CD4-positive, alpha-beta T cell (primary cell): ENCODE measurements at regions not wholly inside any gene's neighbourhood (a gene's known extent, or its start where the extent isn't known, plus 50 kb on each side); places are given as distances from the start of the nearest gene placed in this dataset.

Experiments
- ATAC-seq: fragments of 200-7000 bp; cut with Tn5 transposase; one replicate; pipeline ENCODE4 v1.10.0; 2022; ENCODE audit warnings: mild to moderate bottlenecking; ENCODE audit not compliant: poor library complexity
- CTCF ChIA-PET: fragments of 350-600 bp; sonication (Branson Sonifier 250); formaldehyde crosslinking; loops from one replicate; lab custom pipeline; 2021; ENCODE audit warnings: antibody characterized with exemption, inconsistent platforms; lab: Charles Lee
- POLR2A ChIA-PET: fragments of 350-600 bp; sonication (Branson Sonifier 250); formaldehyde crosslinking; loops from one replicate; lab custom pipeline; 2021; ENCODE audit warnings: antibody characterized with exemption, inconsistent platforms; lab: Charles Lee
- DNase-seq, 14 experiments: peaks; one replicate each; pipeline ENCODE4 v3.0.0-alpha.2; 2013 to 2020; ENCODE audit warnings: mixed read lengths in 2 of 14
- H3K27ac ChIP-seq, 2 donors: one replicate each; pipeline versions ENCODE4 v1.5.1 to v1.7.0; 2013; ENCODE audit warnings: low read length in 2 of 2, low read depth in 1 of 2, mild to moderate bottlenecking in 1 of 2
- H3K27me3 ChIP-seq, 2 experiments: 1 replicate in 1 of 2; 2 replicates in 1 of 2; pipeline versions ENCODE4 v1.6.1 to v1.7.0; 2013; ENCODE audit warnings: low read length in 2 of 2, control low read depth in 1 of 2, mild to moderate bottlenecking in 1 of 2, moderate library complexity in 1 of 2; ENCODE audit not compliant: insufficient read depth in 2 of 2, control insufficient read depth in 1 of 2
- H3K36me3 ChIP-seq: one replicate; pipeline ENCODE4 v1.6.1; 2013; ENCODE audit warnings: low read length, control low read depth; ENCODE audit not compliant: insufficient read depth
- H3K4me1 ChIP-seq: one replicate; pipeline ENCODE4 v1.6.1; 2013; ENCODE audit warnings: low read length, control low read depth; ENCODE audit not compliant: insufficient read depth
- H3K4me3 ChIP-seq: one replicate; pipeline ENCODE4 v1.5.1; 2013; ENCODE audit warnings: mild to moderate bottlenecking, low read length, moderate library complexity
- H3K9me3 ChIP-seq, 2 experiments: 1 replicate in 1 of 2; 2 replicates in 1 of 2; pipeline versions ENCODE4 v1.6.1 to v1.7.0; 2013; ENCODE audit warnings: low read length in 2 of 2, mild to moderate bottlenecking in 2 of 2, control low read depth in 1 of 2, moderate library complexity in 1 of 2; ENCODE audit not compliant: control insufficient read depth in 1 of 2, insufficient read depth in 1 of 2
- H3K27ac Mint-ChIP-seq: one replicate; pipeline ENCODE4 v1.8.0; 2020; ENCODE audit warnings: mixed read lengths
- H3K27me3 Mint-ChIP-seq: one replicate; pipeline ENCODE4 v1.8.0; 2021; ENCODE audit warnings: mixed read lengths
- H3K36me3 Mint-ChIP-seq: one replicate; pipeline ENCODE4 v1.8.0; 2021; ENCODE audit warnings: low read depth, mixed read lengths
- H3K4me1 Mint-ChIP-seq: one replicate; pipeline ENCODE4 v1.8.0; 2021; ENCODE audit warnings: low read depth, mixed read lengths
- H3K4me3 Mint-ChIP-seq: one replicate; pipeline ENCODE4 v1.8.0; 2020; ENCODE audit warnings: mild to moderate bottlenecking, mixed read lengths
- H3K9me3 Mint-ChIP-seq: one replicate; pipeline ENCODE4 v1.8.0; 2020; ENCODE audit warnings: mixed read lengths
- CTCF ChIP-seq: fragments of 200-600 bp; IDR thresholded peaks from one replicate; pipeline ENCODE4 v1.8.0; 2022; ENCODE audit warnings: antibody characterized with exemption, mild to moderate bottlenecking
- intact Hi-C, 2 experiments: fragments of 100-400 bp; cut with DNase I in 1 of 2; cut with micrococcal nuclease in 1 of 2; formaldehyde crosslinking; loops; one replicate each; pipeline versions ENCODE4 v1.15.1 to v1.9.0; 2023 to 2025; cut with DNase I, micrococcal nuclease

DNA sequence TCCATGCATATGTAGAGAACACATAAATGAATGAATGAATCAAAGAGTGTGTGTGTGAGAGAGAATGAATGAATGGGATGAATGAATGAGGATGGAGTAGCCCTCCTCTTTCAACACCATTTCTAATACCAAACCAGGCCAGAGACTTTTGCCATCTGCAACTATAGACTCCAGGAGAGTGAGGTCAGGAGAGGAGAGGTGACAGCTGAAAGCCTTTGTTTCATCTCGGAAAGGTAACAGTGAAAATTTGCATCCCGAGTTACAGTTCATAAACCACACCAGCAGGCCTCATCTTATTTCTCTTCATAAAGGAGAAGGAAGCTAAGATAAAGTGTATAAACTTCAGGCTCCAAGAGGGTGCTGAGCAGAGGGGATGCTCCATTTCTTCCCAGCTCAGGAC lies 255.3 kb upstream of the KLF4 start:
- no peak overlapping the region for H3K4me3 ChIP-seq
- no peak for TF ChIP-seq CTCF
- no peaks in the 10 kb centered on the region for H3K27me3 Mint-ChIP-seq
- H3K27me3 ChIP-seq = no peaks in the 10 kb centered on the region
- intact Hi-C loops = no loop called here
- H3K4me1 Mint-ChIP-seq = no peaks in the 10 kb centered on the region
- no peak overlapping the region for H3K27ac Mint-ChIP-seq
- ChIA-PET CTCF (no interaction called here), POLR2A (no interaction called here)
- DNase-seq = no peak
- no peak overlapping the region for H3K4me3 Mint-ChIP-seq
- H3K27ac ChIP-seq = no peak overlapping the region
- H3K4me1 ChIP-seq = no peaks in the 10 kb centered on the region
- H3K36me3 Mint-ChIP-seq = no peaks in the 10 kb centered on the region
- no peaks in the 10 kb centered on the region for H3K9me3 Mint-ChIP-seq
- H3K9me3 ChIP-seq = peaks cover 0 to 9% of the 10 kb centered on the region in 2 experiments
- no peak for ATAC-seq
- H3K36me3 ChIP-seq = no peaks in the 10 kb centered on the region

GRCh38 chr9:107742531-107743309 lies 253.2 kb upstream of the KLF4 start:
- no peak overlapping the region for H3K4me3 ChIP-seq
- H3K4me3 Mint-ChIP-seq = no peak overlapping the region

DNA sequence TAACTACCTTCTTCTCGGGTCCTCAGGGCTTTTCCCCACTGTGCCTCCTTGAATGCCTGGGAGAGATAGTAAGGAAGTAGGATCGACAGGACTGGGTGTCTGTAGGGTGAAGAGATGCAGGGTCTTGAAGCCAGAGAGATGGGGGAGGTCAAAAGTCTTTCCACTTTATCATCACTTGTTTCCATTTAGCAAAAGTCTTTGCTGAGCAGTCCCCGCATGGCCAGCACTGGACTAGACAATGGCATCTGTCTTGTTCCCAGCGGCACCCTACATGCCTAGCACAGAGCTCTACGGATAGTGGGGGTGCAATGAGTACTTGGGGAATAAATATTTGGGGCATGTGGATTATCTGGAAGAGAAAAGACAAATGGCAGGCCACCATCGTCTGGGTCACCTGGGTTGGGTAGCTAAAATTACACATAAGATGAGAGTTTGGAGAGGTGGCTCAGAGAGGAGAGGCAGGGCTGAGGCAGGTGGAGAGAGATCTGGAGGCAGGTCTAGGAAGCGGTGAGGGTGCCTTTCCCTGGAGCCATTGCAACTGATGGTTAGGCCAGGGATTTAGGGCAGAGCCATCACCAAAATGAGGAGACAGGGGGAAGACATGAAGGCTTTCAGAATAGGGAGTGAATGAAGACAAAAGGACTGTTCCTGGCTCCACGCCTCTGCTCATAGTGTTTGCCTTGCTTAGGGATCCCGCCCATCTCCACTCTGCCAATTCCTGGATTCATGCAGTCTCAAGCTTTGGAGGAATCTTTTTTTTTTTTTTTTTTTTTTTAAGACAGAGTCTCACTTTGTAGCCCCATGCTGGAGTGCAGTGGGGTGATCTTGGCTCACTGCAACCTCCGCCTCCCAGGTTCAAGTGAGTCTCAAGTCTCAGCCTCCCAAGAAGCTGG lies 250.8 kb upstream of the KLF4 start:
- no peak for DNase-seq

More at GRCh38 chr9:107742531-107743309, 253.2 kb upstream of the KLF4 start:
- ChIA-PET POLR2A (interaction anchor here (0.5 kb wide), 1 partner anchor 183 kb away, joined by 3 read pairs; no protein-coding TSS in a partner anchor), CTCF (no interaction called here)
- peaks cover 0 to 11% of the 10 kb centered on the region in 2 experiments for H3K9me3 ChIP-seq
- H3K4me1 ChIP-seq = no peaks in the 10 kb centered on the region
- H3K4me1 Mint-ChIP-seq = no peaks in the 10 kb centered on the region
- no peaks in the 10 kb centered on the region for H3K36me3 Mint-ChIP-seq
- H3K27ac ChIP-seq = no peak overlapping the region
- ATAC-seq (no peak), DNase-seq (no peak)
- TF ChIP-seq CTCF = no peak
- intact Hi-C loops = no loop called here
- no peaks in the 10 kb centered on the region for H3K27me3 Mint-ChIP-seq
- H3K27me3 ChIP-seq = no peaks in the 10 kb centered on the region
- H3K9me3 Mint-ChIP-seq = no peaks in the 10 kb centered on the region
- H3K36me3 ChIP-seq = no peaks in the 10 kb centered on the region
- H3K27ac Mint-ChIP-seq = no peak overlapping the region

More for the DNA sequence above, 250.8 kb upstream of the KLF4 start:
- POLR2A ChIA-PET = no interaction called here
- no peaks in the 10 kb centered on the region for H3K36me3 Mint-ChIP-seq
- Histone ChIP-seq H3K4me1 (no peaks in the 10 kb centered on the region), H3K9me3 (peaks cover 0 to 11% of the 10 kb centered on the region in 2 experiments), H3K27me3 (no peaks in the 10 kb centered on the region), H3K4me3 (no peak overlapping the region), H3K36me3 (no peaks in the 10 kb centered on the region), H3K27ac (no peak overlapping the region)
- no peak for TF ChIP-seq CTCF
- no peaks in the 10 kb centered on the region for H3K4me1 Mint-ChIP-seq
- H3K27me3 Mint-ChIP-seq = no peaks in the 10 kb centered on the region
- no peak for ATAC-seq
- CTCF ChIA-PET = no interaction called here
- H3K27ac Mint-ChIP-seq = no peak overlapping the region
- intact Hi-C loops = no loop called here
- H3K9me3 Mint-ChIP-seq = no peaks in the 10 kb centered on the region
- H3K4me3 Mint-ChIP-seq = no peak overlapping the region
